Suprapubic skin (tissue), 4 donors: ENCODE measurements at regions not wholly inside any gene's neighbourhood (a gene's known extent, or its start where the extent isn't known, plus 50 kb on each side); places are given as distances from the start of the nearest gene placed in this dataset.

Experiments
- DNase-seq, 2 donors: peaks; one replicate each; pipeline ENCODE4 v3.0.0-alpha.2; 2019; ENCODE audit warnings: low spot score in 2 of 2
- H3K27ac ChIP-seq: fragments of 200-600 bp; sonication (generic); one replicate; pipeline ENCODE4 v1.5.1; 2019
- H3K27me3 ChIP-seq: fragments of 200-600 bp; sonication (generic); one replicate; pipeline ENCODE4 v1.5.1; 2019
- H3K36me3 ChIP-seq: fragments of 200-600 bp; sonication (generic); one replicate; pipeline ENCODE4 v1.5.1; 2019
- H3K4me1 ChIP-seq: fragments of 200-600 bp; sonication (generic); one replicate; pipeline ENCODE4 v1.5.1; 2019
- H3K4me3 ChIP-seq: fragments of 200-600 bp; sonication (generic); one replicate; pipeline ENCODE4 v1.5.1; 2019; ENCODE audit warnings: mild to moderate bottlenecking
- H3K9me3 ChIP-seq: fragments of 200-600 bp; sonication (generic); one replicate; pipeline ENCODE4 v1.5.1; 2019
- CTCF ChIP-seq, 2 donors: fragments of 200-600 bp in 1 of 2; fragments of 450-650 bp in 1 of 2; sonication (generic) in 1 of 2; IDR thresholded peaks; one replicate each; pipeline ENCODE4 v1.5.1; 2016 to 2019; ENCODE audit warnings: antibody characterized with exemption in 2 of 2, mild to moderate bottlenecking in 1 of 2, moderate library complexity in 1 of 2
- EP300 ChIP-seq: sonication (generic); formaldehyde crosslinking; IDR thresholded peaks from one replicate; pipeline ENCODE4 v1.6.1; 2017; ENCODE audit warnings: antibody characterized with exemption
- POLR2A ChIP-seq, 2 donors: fragments of 450-650 bp; IDR thresholded peaks; one replicate each; pipeline ENCODE4 v1.6.1; 2017; ENCODE audit warnings: antibody characterized with exemption in 2 of 2, mild to moderate bottlenecking in 2 of 2, moderate library complexity in 2 of 2
- POLR2AphosphoS5 ChIP-seq, 3 donors: sonication (generic); formaldehyde crosslinking; IDR thresholded peaks; one replicate each; pipeline ENCODE4 v1.6.1; 2017; ENCODE audit warnings: antibody characterized with exemption in 3 of 3
- WGBS: methylation state at CpG from one replicate; pipeline ENCODE4 v1.1.5; 2018; 5-methylcytosine and 5-hydroxymethylcytosine counted together

- H3K36me3 ChIP-seq: no peaks in the 10 kb centered on the region
- H3K4me1 ChIP-seq: no peaks in the 10 kb centered on the region
- no peaks in the 10 kb centered on the region for H3K9me3 ChIP-seq
- no peaks in the 10 kb centered on the region for H3K27me3 ChIP-seq
- H3K4me3 ChIP-seq: no peak overlapping the region
- DNase-seq: no peak
- no peak for TF ChIP-seq EP300
- no peak for TF ChIP-seq POLR2A (IDR thresholded peaks at IDR 0.05)
- no peak for TF ChIP-seq POLR2AphosphoS5 (IDR thresholded peaks at IDR 0.05)
- no peak for TF ChIP-seq CTCF (IDR thresholded peaks at IDR 0.05)
- H3K27ac ChIP-seq: no peak overlapping the region
- WGBS: 79% methylated on average over 1 of the region's 1 CpG
Measured at GRCh38 chr12:97385121-97385520, 77.5 kb upstream of the RMST start.

- Histone ChIP-seq H3K36me3 (no peaks in the 10 kb centered on the region), H3K4me3 (no peak overlapping the region), H3K4me1 (no peaks in the 10 kb centered on the region), H3K9me3 (no peaks in the 10 kb centered on the region), H3K27ac (no peak overlapping the region), H3K27me3 (no peaks in the 10 kb centered on the region)
- DNase-seq: no peak
- TF ChIP-seq POLR2AphosphoS5 (IDR thresholded peaks at IDR 0.05) (no peak), EP300 (no peak), CTCF (IDR thresholded peaks at IDR 0.05) (no peak), POLR2A (IDR thresholded peaks at IDR 0.05) (no peak)
- 82% methylated on average over 5 of the region's 5 CpGs for whole genome bisulfite sequencing
Measured at GRCh38 chr12:97386133-97386581, 76.4 kb upstream of the RMST start.

DNA sequence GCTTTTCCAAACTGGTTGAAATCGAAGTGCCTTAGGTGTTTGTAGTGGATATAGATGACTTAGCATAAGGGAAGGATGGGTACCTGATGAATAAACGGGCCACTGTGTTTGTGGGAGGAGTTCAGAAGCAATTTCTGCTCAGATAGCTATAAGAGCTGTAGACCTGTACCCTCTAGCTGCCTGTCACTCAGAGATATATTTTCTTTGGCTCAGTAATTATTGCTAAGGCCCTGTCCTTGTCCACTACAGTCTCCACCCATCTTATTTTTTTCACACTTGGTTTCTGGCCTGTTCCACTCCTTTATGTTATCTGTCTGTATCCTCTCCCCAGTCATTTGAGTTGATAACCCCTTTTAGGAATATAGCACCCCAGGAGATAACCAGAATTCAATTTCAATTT is 74.8 kb upstream of the RMST start:
- Histone ChIP-seq H3K9me3 (no peaks in the 10 kb centered on the region), H3K4me1 (no peaks in the 10 kb centered on the region), H3K36me3 (no peaks in the 10 kb centered on the region), H3K27me3 (no peaks in the 10 kb centered on the region), H3K27ac (no peak overlapping the region), H3K4me3 (no peak overlapping the region)
- TF ChIP-seq CTCF (IDR thresholded peaks at IDR 0.05) (no peak), POLR2AphosphoS5 (IDR thresholded peaks at IDR 0.05) (no peak), POLR2A (IDR thresholded peaks at IDR 0.05) (no peak)
- WGBS: 66% methylated on average over 2 of the region's 2 CpGs
- no peak for DNase-seq

- H3K27ac ChIP-seq: no peak overlapping the region
- TF ChIP-seq CTCF (IDR thresholded peaks at IDR 0.05): no peak
- TF ChIP-seq POLR2A (IDR thresholded peaks at IDR 0.05): no peak
- no peak for TF ChIP-seq EP300
- no peak for TF ChIP-seq POLR2AphosphoS5 (IDR thresholded peaks at IDR 0.05)
- no peak overlapping the region for H3K4me3 ChIP-seq
- no peaks in the 10 kb centered on the region for H3K9me3 ChIP-seq
- no peaks in the 10 kb centered on the region for H3K27me3 ChIP-seq
- 43% methylated on average over 3 of the region's 3 CpGs for WGBS
- H3K36me3 ChIP-seq: no peaks in the 10 kb centered on the region
- DNase-seq: no peak
- H3K4me1 ChIP-seq: no peaks in the 10 kb centered on the region
Measured at GRCh38 chr12:97394657-97395056, 67.9 kb upstream of the RMST start.

DNA sequence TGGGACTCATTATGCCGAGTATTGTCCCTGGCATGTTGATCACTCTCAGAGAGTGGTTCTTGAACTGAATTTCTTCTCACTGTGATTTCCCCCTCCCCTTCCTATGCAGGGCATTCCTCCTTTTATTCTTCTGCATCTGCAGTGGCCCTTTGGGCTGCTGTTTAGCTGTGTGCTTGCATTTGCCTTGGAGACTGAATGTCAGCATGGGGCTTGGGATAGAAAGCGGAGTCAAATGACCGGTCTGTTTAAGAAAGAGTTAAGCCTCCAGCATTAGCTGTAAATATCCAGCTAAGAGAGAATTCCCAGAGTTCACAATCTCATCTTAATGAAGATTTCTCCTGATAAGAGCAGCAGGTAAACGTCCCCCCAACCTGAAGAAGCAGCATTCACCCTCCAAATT is 65.6 kb upstream of the RMST start:
- H3K27ac ChIP-seq: no peak overlapping the region
- H3K4me3 ChIP-seq: no peak overlapping the region
- H3K4me1 ChIP-seq: no peaks in the 10 kb centered on the region
- 31% methylated on average over 4 of the region's 4 CpGs for WGBS
- no peaks in the 10 kb centered on the region for H3K36me3 ChIP-seq
- no peak for TF ChIP-seq CTCF (IDR thresholded peaks at IDR 0.05)
- DNase-seq: no peak
- H3K27me3 ChIP-seq: no peaks in the 10 kb centered on the region
- no peaks in the 10 kb centered on the region for H3K9me3 ChIP-seq
